Vagina (tissue), 2 donors: ENCODE measurements at regions not wholly inside any gene's neighbourhood (a gene's known extent, or its start where the extent isn't known, plus 50 kb on each side); places are given as distances from the start of the nearest gene placed in this dataset.

Source experiments
- POLR2A ChIP-seq, 2 donors: fragments of 450-650 bp; IDR thresholded peaks; one replicate each; pipeline ENCODE4 v1.6.1; 2017; ENCODE audit warnings: antibody characterized with exemption in 2 of 2, mild to moderate bottlenecking in 2 of 2, moderate library complexity in 2 of 2
- POLR2AphosphoS5 ChIP-seq, 2 donors: sonication (generic); formaldehyde crosslinking; IDR thresholded peaks; one replicate each; pipeline ENCODE4 v1.9.0; 2017; ENCODE audit warnings: antibody characterized with exemption in 2 of 2, mild to moderate bottlenecking in 2 of 2, low read depth in 1 of 2; ENCODE audit not compliant: insufficient read depth in 1 of 2
- TF ChIP-seq, protein P1 (sequence below), 3 experiments: fragments of 450-650 bp in 2 of 3; fragments of 200-600 bp in 1 of 3; sonication (generic) in 1 of 3; IDR thresholded peaks; one replicate each; pipeline ENCODE4 v1.5.1; 2017 to 2019; ENCODE audit warnings: antibody characterized with exemption in 3 of 3, mild to moderate bottlenecking in 2 of 3, moderate library complexity in 2 of 3

- TF ChIP-seq POLR2A (IDR thresholded peaks at IDR 0.05) (no peak), POLR2AphosphoS5 (IDR thresholded peaks at IDR 0.05; ENCODE audit: insufficient read depth in 1 of 2, low read depth in 1 of 2) (no peak)
- TF ChIP-seq, protein P1, sequence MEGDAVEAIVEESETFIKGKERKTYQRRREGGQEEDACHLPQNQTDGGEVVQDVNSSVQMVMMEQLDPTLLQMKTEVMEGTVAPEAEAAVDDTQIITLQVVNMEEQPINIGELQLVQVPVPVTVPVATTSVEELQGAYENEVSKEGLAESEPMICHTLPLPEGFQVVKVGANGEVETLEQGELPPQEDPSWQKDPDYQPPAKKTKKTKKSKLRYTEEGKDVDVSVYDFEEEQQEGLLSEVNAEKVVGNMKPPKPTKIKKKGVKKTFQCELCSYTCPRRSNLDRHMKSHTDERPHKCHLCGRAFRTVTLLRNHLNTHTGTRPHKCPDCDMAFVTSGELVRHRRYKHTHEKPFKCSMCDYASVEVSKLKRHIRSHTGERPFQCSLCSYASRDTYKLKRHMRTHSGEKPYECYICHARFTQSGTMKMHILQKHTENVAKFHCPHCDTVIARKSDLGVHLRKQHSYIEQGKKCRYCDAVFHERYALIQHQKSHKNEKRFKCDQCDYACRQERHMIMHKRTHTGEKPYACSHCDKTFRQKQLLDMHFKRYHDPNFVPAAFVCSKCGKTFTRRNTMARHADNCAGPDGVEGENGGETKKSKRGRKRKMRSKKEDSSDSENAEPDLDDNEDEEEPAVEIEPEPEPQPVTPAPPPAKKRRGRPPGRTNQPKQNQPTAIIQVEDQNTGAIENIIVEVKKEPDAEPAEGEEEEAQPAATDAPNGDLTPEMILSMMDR (IDR thresholded peaks at IDR 0.05): no peak
These were observed 282.3 kb downstream of the TTLL7 start for GRCh38 chr1:83716641-83717040.
